ENCODE measurements at regions not wholly inside any gene's neighbourhood (a gene's known extent, or its start where the extent isn't known, plus 50 kb on each side); places are given as distances from the start of the nearest gene placed in this dataset.

DNA sequence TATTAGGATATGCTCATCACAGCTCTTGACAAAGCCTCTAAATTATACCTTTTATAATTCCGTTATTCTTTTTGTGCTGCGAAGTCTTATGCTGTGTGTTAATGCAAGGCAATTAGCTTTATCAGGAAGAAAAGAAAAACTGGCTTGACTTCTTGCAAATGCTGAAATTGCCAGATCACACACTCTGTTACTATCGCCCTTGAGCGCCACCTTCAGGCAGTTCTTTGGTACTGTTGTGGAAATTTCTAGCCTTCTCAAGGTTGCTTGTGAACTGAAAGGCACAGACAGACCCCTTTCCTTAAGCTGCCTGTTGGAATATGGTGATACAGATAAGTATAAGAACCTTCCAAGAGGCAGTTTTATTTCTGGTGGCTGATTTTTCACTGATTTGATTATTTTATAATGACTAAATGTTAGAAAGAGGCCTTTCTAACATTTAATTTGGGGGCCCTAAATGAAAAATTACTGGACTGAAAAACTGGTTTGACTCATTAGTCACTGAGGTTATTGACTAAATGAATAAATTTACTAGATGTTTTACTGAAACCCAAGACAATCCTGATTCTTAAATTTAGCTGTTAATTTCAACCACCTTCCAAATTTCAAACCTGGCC, 126.2 kb upstream of the RASGRP1 start:
- peak; percentile 25 to 56 (median 51) for DNase-seq
- H3K36me3 ChIP-seq (replicated peaks in 1 of 2; ENCODE audit: control insufficient read depth in 1 of 2, insufficient read depth in 2 of 2, low read length in 2 of 2): no peaks in the 10 kb centered on the region
- peaks cover 4% of the 10 kb centered on the region for H3K4me1 Mint-ChIP-seq
- no CpG with 5 or more reads among the region's 4 CpGs for WGBS (ENCODE audit: insufficient coverage)
- peaks cover 0 to 2% (median 0%) of the 10 kb centered on the region in 3 donors for H3K27me3 Mint-ChIP-seq (ENCODE audit: low read depth in 3 of 3)
- intact Hi-C loops (cut with micrococcal nuclease): loop anchor here (5.0 to 10.0 kb wide), 2 partner anchors 129 to 216 kb away; partner anchors contain the start of gene RASGRP1 (in 1 of the 2)
- H3K4me3 Mint-ChIP-seq: no peak overlapping the region
- no peaks in the 10 kb centered on the region for H3K36me3 Mint-ChIP-seq
- peak; percentile 87 for TF ChIP-seq CTCF (IDR thresholded peaks at IDR 0.05)
- H3K4me2 ChIP-seq (replicated peaks; ENCODE audit: extremely low read depth, low read length, poor library complexity, severe bottlenecking): no peak overlapping the region
- no peaks in the 10 kb centered on the region for H4K20me1 ChIP-seq (ENCODE audit: insufficient read depth, low read length)
- no peak overlapping the region for H3K9ac ChIP-seq (ENCODE audit: insufficient read depth, low read length, poor library complexity, severe bottlenecking)
- H3K79me2 ChIP-seq (ENCODE audit: insufficient read depth, low read length): no peaks in the 10 kb centered on the region
- H3K4me3 ChIP-seq (replicated peaks in 1 of 3; ENCODE audit: low read depth in 2 of 3, low read length in 3 of 3): no peak overlapping the region
- no peak overlapping the region for H2AFZ ChIP-seq (ENCODE audit: insufficient read depth, low read depth, low read length, poor library complexity, severe bottlenecking)
- H3K27me3 ChIP-seq (ENCODE audit: control insufficient read depth in 2 of 2, insufficient read depth in 2 of 2, low read length in 2 of 2): no peaks in the 10 kb centered on the region
- H3K27ac Mint-ChIP-seq: no peak overlapping the region
- H3K9me3 Mint-ChIP-seq: peaks cover 0 to 2% (median 0%) of the 10 kb centered on the region in 7 donors
- H3K27ac ChIP-seq (ENCODE audit: low read depth in 1 of 2, low read length in 2 of 2): no peak overlapping the region
- no peaks in the 10 kb centered on the region for H3K4me1 ChIP-seq (ENCODE audit: control insufficient read depth in 1 of 2, insufficient read depth in 2 of 2, low read length in 2 of 2)
- H3K9me3 ChIP-seq (replicated peaks in 1 of 2; ENCODE audit: control insufficient read depth in 1 of 2, insufficient read depth in 1 of 2, low read length in 2 of 2): no peaks in the 10 kb centered on the region

- H3K27me3 ChIP-seq (ENCODE audit: control insufficient read depth in 2 of 2, insufficient read depth in 2 of 2, low read length in 2 of 2): no peaks in the 10 kb centered on the region
- no peaks in the 10 kb centered on the region for H3K79me2 ChIP-seq (ENCODE audit: insufficient read depth, low read length)
- no peaks in the 10 kb centered on the region for H3K36me3 Mint-ChIP-seq
- H4K20me1 ChIP-seq (ENCODE audit: insufficient read depth, low read length): no peaks in the 10 kb centered on the region
- H3K27me3 Mint-ChIP-seq (ENCODE audit: low read depth in 3 of 3): peaks cover 0 to 3% (median 0%) of the 10 kb centered on the region in 3 donors
- no peak overlapping the region for H3K27ac ChIP-seq (ENCODE audit: low read depth in 1 of 2, low read length in 2 of 2)
- intact Hi-C loops (cut with micrococcal nuclease): loop anchor here (5.0 to 10.0 kb wide), 2 partner anchors 129 to 217 kb away; partner anchors contain the start of gene RASGRP1 (in 1 of the 2)
- no peak overlapping the region for H3K4me2 ChIP-seq (replicated peaks; ENCODE audit: extremely low read depth, low read length, poor library complexity, severe bottlenecking)
- H2AFZ ChIP-seq (ENCODE audit: insufficient read depth, low read depth, low read length, poor library complexity, severe bottlenecking): no peak overlapping the region
- no peak for TF ChIP-seq CTCF (IDR thresholded peaks at IDR 0.05)
- H3K4me1 Mint-ChIP-seq: peaks cover 8% of the 10 kb centered on the region
- no CpG with 5 or more reads among the region's 2 CpGs for WGBS (ENCODE audit: insufficient coverage)
- peaks cover 0 to 2% (median 0%) of the 10 kb centered on the region in 7 donors for H3K9me3 Mint-ChIP-seq
- no peak overlapping the region for H3K4me3 Mint-ChIP-seq
- H3K9ac ChIP-seq (ENCODE audit: insufficient read depth, low read length, poor library complexity, severe bottlenecking): no peak overlapping the region
- no peak for DNase-seq
- no peaks in the 10 kb centered on the region for H3K9me3 ChIP-seq (replicated peaks in 1 of 2; ENCODE audit: control insufficient read depth in 1 of 2, insufficient read depth in 1 of 2, low read length in 2 of 2)
- H3K4me1 ChIP-seq (ENCODE audit: control insufficient read depth in 1 of 2, insufficient read depth in 2 of 2, low read length in 2 of 2): peaks cover 0 to 4% of the 10 kb centered on the region in 2 donors
- no peak overlapping the region for H3K27ac Mint-ChIP-seq
- H3K36me3 ChIP-seq (replicated peaks in 1 of 2; ENCODE audit: control insufficient read depth in 1 of 2, insufficient read depth in 2 of 2, low read length in 2 of 2): no peaks in the 10 kb centered on the region
- no peak overlapping the region for H3K4me3 ChIP-seq (replicated peaks in 1 of 3; ENCODE audit: low read depth in 2 of 3, low read length in 3 of 3)
Measured at GRCh38 chr15:38691377-38691776, 126.8 kb upstream of the RASGRP1 start.
